Parathyroid adenoma (tissue), 2 donors: ENCODE measurements at regions not wholly inside any gene's neighbourhood (a gene's known extent, or its start where the extent isn't known, plus 50 kb on each side); places are given as distances from the start of the nearest gene placed in this dataset.

ENCODE experiments used
- H2AFZ ChIP-seq: fragments of 300-600 bp; sonication (generic); one replicate; pipeline ENCODE4 v1.7.0; 2017; ENCODE audit warnings: antibody characterized with exemption, mild to moderate bottlenecking
- H3K27ac ChIP-seq: fragments of 300-600 bp; sonication (generic); one replicate; pipeline ENCODE4 v1.7.0; 2017
- H3K27me3 ChIP-seq: fragments of 300-600 bp; sonication (generic); one replicate; pipeline ENCODE4 v1.7.0; 2017; ENCODE audit warnings: low read length; ENCODE audit not compliant: control insufficient read depth, insufficient read depth
- H3K36me3 ChIP-seq: fragments of 300-600 bp; sonication (generic); one replicate; pipeline ENCODE4 v1.7.0; 2017; ENCODE audit warnings: low read length; ENCODE audit not compliant: control insufficient read depth, insufficient read depth
- H3K4me1 ChIP-seq: fragments of 300-600 bp; sonication (generic); one replicate; pipeline ENCODE4 v1.7.0; 2017; ENCODE audit warnings: control low read depth
- H3K4me2 ChIP-seq: fragments of 300-600 bp; sonication (generic); one replicate; pipeline ENCODE4 v1.7.0; 2017; ENCODE audit warnings: low read length
- H3K4me3 ChIP-seq: fragments of 300-600 bp; sonication (generic); one replicate; pipeline ENCODE4 v1.7.0; 2017; ENCODE audit warnings: low read depth, low read length
- H3K79me2 ChIP-seq: fragments of 300-600 bp; sonication (generic); one replicate; pipeline ENCODE4 v1.7.0; 2017; ENCODE audit warnings: control low read depth
- H3K9ac ChIP-seq: fragments of 300-600 bp; sonication (generic); one replicate; pipeline ENCODE4 v1.7.0; 2017; ENCODE audit warnings: mild to moderate bottlenecking
- H3K9me3 ChIP-seq: fragments of 300-600 bp; sonication (generic); one replicate; pipeline ENCODE4 v1.7.0; 2017; ENCODE audit warnings: low read length; ENCODE audit not compliant: control insufficient read depth
- CTCF ChIP-seq: fragments of 300-600 bp; sonication (generic); IDR thresholded peaks from one replicate; pipeline ENCODE4 v1.7.0; 2017; ENCODE audit warnings: antibody characterized with exemption, mild to moderate bottlenecking
- donor health status: primary hyperparathyroidism.

GRCh38 chr16:86198206-86199118 lies 299.5 kb downstream of the IRF8 start:
- H3K79me2 ChIP-seq = no peaks in the 10 kb centered on the region
- no peak overlapping the region for H3K4me3 ChIP-seq
- H3K9ac ChIP-seq = no peak overlapping the region
- H3K4me2 ChIP-seq = no peak overlapping the region
- H3K36me3 ChIP-seq = no peaks in the 10 kb centered on the region
- TF ChIP-seq CTCF = no peak
- H3K27ac ChIP-seq = no peak overlapping the region
- no peaks in the 10 kb centered on the region for H3K4me1 ChIP-seq
- H2AFZ ChIP-seq = no peak overlapping the region
- peaks cover 4% of the 10 kb centered on the region for H3K27me3 ChIP-seq
- no peaks in the 10 kb centered on the region for H3K9me3 ChIP-seq

- Histone ChIP-seq H3K36me3 (no peaks in the 10 kb centered on the region), H3K4me1 (no peaks in the 10 kb centered on the region), H3K9ac (no peak overlapping the region), H3K4me2 (no peak overlapping the region), H2AFZ (no peak overlapping the region), H3K79me2 (no peaks in the 10 kb centered on the region), H3K27ac (no peak overlapping the region), H3K27me3 (peaks cover 4% of the 10 kb centered on the region), H3K4me3 (no peak overlapping the region), H3K9me3 (no peaks in the 10 kb centered on the region)
- no peak for TF ChIP-seq CTCF
Measured at GRCh38 chr16:86199182-86199581, 300.2 kb downstream of the IRF8 start.

- Histone ChIP-seq H3K9me3 (no peaks in the 10 kb centered on the region), H3K27me3 (peaks cover 4% of the 10 kb centered on the region), H3K4me2 (no peak overlapping the region), H3K4me1 (no peaks in the 10 kb centered on the region), H3K36me3 (no peaks in the 10 kb centered on the region), H3K4me3 (no peak overlapping the region), H3K27ac (no peak overlapping the region), H2AFZ (no peak overlapping the region), H3K79me2 (no peaks in the 10 kb centered on the region), H3K9ac (no peak overlapping the region)
- TF ChIP-seq CTCF = no peak
Measured at GRCh38 chr16:86199871-86200695, 301.1 kb downstream of the IRF8 start.

GRCh38 chr16:86200722-86201121 lies 301.8 kb downstream of the IRF8 start:
- Histone ChIP-seq H3K27ac (no peak overlapping the region), H2AFZ (no peak overlapping the region), H3K4me1 (no peaks in the 10 kb centered on the region), H3K4me3 (no peak overlapping the region), H3K4me2 (no peak overlapping the region), H3K27me3 (peaks cover 4% of the 10 kb centered on the region), H3K9ac (no peak overlapping the region), H3K79me2 (no peaks in the 10 kb centered on the region), H3K9me3 (no peaks in the 10 kb centered on the region), H3K36me3 (no peaks in the 10 kb centered on the region)
- no peak for TF ChIP-seq CTCF
